ENCODE measurements at regions not wholly inside any gene's neighbourhood (a gene's known extent, or its start where the extent isn't known, plus 50 kb on each side); places are given as distances from the start of the nearest gene placed in this dataset.

- no peak for TF ChIP-seq CTCF (IDR thresholded peaks at IDR 0.05; ENCODE audit: poor library complexity, severe bottlenecking)
- no peak for TF ChIP-seq SMC3 (conservative IDR thresholded peaks at IDR 0.05; ENCODE audit: poor library complexity)
- no peak for TF ChIP-seq POLR2AphosphoS5 (IDR thresholded peaks at IDR 0.05)
- no peak for TF ChIP-seq EZH2 (IDR thresholded peaks at IDR 0.05; ENCODE audit: borderline replicate concordance, insufficient read depth, low read length, poor library complexity, severe bottlenecking)
- TF ChIP-seq RAD21 (conservative IDR thresholded peaks at IDR 0.05), result no peak
- no peak for TF ChIP-seq TAF1 (IDR thresholded peaks at IDR 0.05; ENCODE audit: low read depth)
- no peak for TF ChIP-seq MXI1 (conservative IDR thresholded peaks at IDR 0.05; ENCODE audit: poor library complexity, severe bottlenecking)
Observed at GRCh38 chr7:40977533-40977932, 725.4 kb downstream of the INHBA start.

Data from neural cell (in vitro differentiated cells).